ENCODE measurements at regions not wholly inside any gene's neighbourhood (a gene's known extent, or its start where the extent isn't known, plus 50 kb on each side); places are given as distances from the start of the nearest gene placed in this dataset.

DNA sequence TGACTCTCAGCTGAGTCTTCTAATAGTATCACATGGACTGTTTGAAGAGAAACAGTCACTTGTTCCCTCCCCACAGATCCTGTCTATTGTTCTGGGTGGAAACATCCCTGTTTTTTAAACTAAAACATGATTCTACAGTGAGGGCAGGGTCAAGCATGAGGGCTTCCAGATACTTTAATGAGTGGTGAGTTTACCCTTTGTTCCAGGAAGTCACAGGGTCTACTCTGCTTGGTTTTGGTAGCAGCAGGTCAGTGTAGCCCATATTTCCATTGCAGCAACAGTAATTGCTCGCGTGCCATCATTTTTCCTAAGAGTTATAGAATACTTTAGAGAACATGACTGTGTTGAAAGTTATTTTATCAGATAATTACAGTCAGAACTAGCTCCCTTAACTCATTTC lies 87.4 kb downstream of the ZNF732 start:
- H3K4me3 Mint-ChIP-seq = no peak overlapping the region
- H3K9me3 Mint-ChIP-seq = no peaks in the 10 kb centered on the region
- H3K27me3 Mint-ChIP-seq = no peaks in the 10 kb centered on the region
- no peak overlapping the region for H3K27ac Mint-ChIP-seq
- ATAC-seq (replicated peaks) = no peak
- H3K4me1 Mint-ChIP-seq = peaks cover 4% of the 10 kb centered on the region
- H3K36me3 Mint-ChIP-seq (ENCODE audit: low read depth) = peaks cover 9% of the 10 kb centered on the region

DNA sequence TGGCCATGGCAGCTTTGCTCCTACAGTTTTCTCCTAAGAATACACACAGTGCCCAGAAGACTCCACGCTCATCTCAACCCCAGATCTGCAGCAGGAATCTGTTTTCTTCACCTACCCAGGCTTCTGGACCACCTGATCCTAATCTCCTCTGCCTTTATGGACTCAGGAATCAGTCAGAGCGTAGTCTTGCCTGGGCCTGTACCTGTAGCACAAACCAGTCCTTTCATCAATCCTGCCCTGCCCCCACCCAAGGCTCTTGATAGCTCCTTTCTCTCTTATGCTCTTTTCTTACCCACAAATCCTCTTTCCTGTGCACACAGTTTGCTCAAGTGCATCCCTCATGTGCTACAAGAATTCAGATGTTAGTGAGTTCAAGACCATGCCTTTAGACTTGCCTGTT lies 89.7 kb downstream of the ZNF718 start:
- no peak overlapping the region for H3K27ac Mint-ChIP-seq
- peak overlapping the region; percentile 76 for H3K4me3 Mint-ChIP-seq
- peaks cover 10% of the 10 kb centered on the region for H3K4me1 Mint-ChIP-seq
- H3K36me3 Mint-ChIP-seq (ENCODE audit: low read depth) = peaks cover 9% of the 10 kb centered on the region
- no peak for ATAC-seq (replicated peaks)
- H3K9me3 Mint-ChIP-seq = no peaks in the 10 kb centered on the region
- no peaks in the 10 kb centered on the region for H3K27me3 Mint-ChIP-seq
